GM18873 (cell line): ENCODE measurements at regions not wholly inside any gene's neighbourhood (a gene's known extent, or its start where the extent isn't known, plus 50 kb on each side); places are given as distances from the start of the nearest gene placed in this dataset.

Source experiments
- ATAC-seq: cut with Tn5 transposase; IDR thresholded peaks from one replicate; pipeline ENCODE4 v1.9.1; 2021; ENCODE audit warnings: mild to moderate bottlenecking, moderate library complexity, moderate number of reproducible peaks; ENCODE audit not compliant: unreplicated experiment, low FRiP score

- no peak for ATAC-seq
Observed at GRCh38 chr3:148329481-148330235, 368.0 kb upstream of the AGTR1 start.

GRCh38 chr3:148330542-148330941 lies 367.2 kb upstream of the AGTR1 start:
- no peak for ATAC-seq

- no peak for ATAC-seq
Observed at GRCh38 chr3:148331081-148331846, 366.4 kb upstream of the AGTR1 start.

GRCh38 chr3:148332509-148332908 lies 365.2 kb upstream of the AGTR1 start:
- no peak for ATAC-seq

GRCh38 chr3:148333091-148333490 lies 364.6 kb upstream of the AGTR1 start:
- ATAC-seq = no peak

GRCh38 chr3:148335612-148336011 lies 362.1 kb upstream of the AGTR1 start:
- no peak for ATAC-seq

GRCh38 chr3:148343416-148343815 lies 354.3 kb upstream of the AGTR1 start:
- no peak for ATAC-seq

GRCh38 chr3:148344521-148344920 lies 353.2 kb upstream of the AGTR1 start:
- ATAC-seq = no peak

GRCh38 chr3:148360051-148360450 lies 337.7 kb upstream of the AGTR1 start:
- no peak for ATAC-seq

GRCh38 chr3:148366743-148367410 lies 330.8 kb upstream of the AGTR1 start:
- ATAC-seq = no peak

- ATAC-seq = no peak
Observed at GRCh38 chr3:148367756-148368155, 329.9 kb upstream of the AGTR1 start.

- ATAC-seq = no peak
Observed at GRCh38 chr3:148369381-148369780, 328.3 kb upstream of the AGTR1 start.

GRCh38 chr3:148372206-148372875 lies 325.4 kb upstream of the AGTR1 start:
- no peak for ATAC-seq

GRCh38 chr3:148373961-148374360 lies 323.7 kb upstream of the AGTR1 start:
- no peak for ATAC-seq

- ATAC-seq = peak; percentile 92
Observed at GRCh38 chr3:148379763-148380382, 317.8 kb upstream of the AGTR1 start.

- ATAC-seq = no peak
Observed at GRCh38 chr3:148381051-148381450, 316.7 kb upstream of the AGTR1 start.

GRCh38 chr3:148389916-148390315 lies 307.8 kb upstream of the AGTR1 start:
- ATAC-seq = no peak

- no peak for ATAC-seq
Observed at GRCh38 chr3:148395821-148396220, 301.9 kb upstream of the AGTR1 start.

- no peak for ATAC-seq
Observed at GRCh38 chr3:148400754-148401153, 296.9 kb upstream of the AGTR1 start.

- no peak for ATAC-seq
Observed at GRCh38 chr3:148408667-148409066, 289.0 kb upstream of the AGTR1 start.
